Endothelial cell (in vitro differentiated cells): ENCODE measurements at regions not wholly inside any gene's neighbourhood (a gene's known extent, or its start where the extent isn't known, plus 50 kb on each side); places are given as distances from the start of the nearest gene placed in this dataset.

Experiments
- DNase-seq: peaks from one replicate; pipeline ENCODE4 v3.0.0; 2021; ENCODE audit warnings: low spot score
- H3K27ac Mint-ChIP-seq: one replicate; pipeline ENCODE4 v1.8.0; 2021; ENCODE audit warnings: mixed read lengths, inconsistent platforms; ENCODE audit not compliant: unreplicated experiment
- H3K27me3 Mint-ChIP-seq: one replicate; pipeline ENCODE4 v1.8.0; 2021; ENCODE audit warnings: mild to moderate bottlenecking, moderate library complexity, mixed read lengths, inconsistent platforms; ENCODE audit not compliant: unreplicated experiment
- H3K36me3 Mint-ChIP-seq: one replicate; pipeline ENCODE4 v1.8.0; 2021; ENCODE audit warnings: mild to moderate bottlenecking, low read depth, mixed read lengths, inconsistent platforms; ENCODE audit not compliant: unreplicated experiment
- H3K4me1 Mint-ChIP-seq: one replicate; pipeline ENCODE4 v1.8.0; 2021; ENCODE audit warnings: mild to moderate bottlenecking, mixed read lengths, inconsistent platforms; ENCODE audit not compliant: unreplicated experiment
- H3K4me3 Mint-ChIP-seq: one replicate; pipeline ENCODE4 v1.8.0; 2021; ENCODE audit warnings: mild to moderate bottlenecking, mixed read lengths, inconsistent platforms; ENCODE audit not compliant: unreplicated experiment
- H3K9me3 Mint-ChIP-seq: one replicate; pipeline ENCODE4 v1.8.0; 2021; ENCODE audit warnings: mixed read lengths, inconsistent platforms; ENCODE audit not compliant: unreplicated experiment
- CTCF ChIP-seq: fragments of 200-600 bp; sonication (generic); IDR thresholded peaks from one replicate; pipeline ENCODE4 v1.5.0; 2021; ENCODE audit warnings: antibody characterized with exemption; ENCODE audit not compliant: unreplicated experiment

GRCh38 chr16:76883076-76883475 lies 307.9 kb upstream of the MON1B start:
- no peaks in the 10 kb centered on the region for H3K27me3 Mint-ChIP-seq
- H3K27ac Mint-ChIP-seq = no peak overlapping the region
- no peak for TF ChIP-seq CTCF
- H3K36me3 Mint-ChIP-seq = no peaks in the 10 kb centered on the region
- DNase-seq = no peak
- H3K4me1 Mint-ChIP-seq = no peaks in the 10 kb centered on the region
- H3K4me3 Mint-ChIP-seq = no peak overlapping the region
- no peaks in the 10 kb centered on the region for H3K9me3 Mint-ChIP-seq

- TF ChIP-seq CTCF = no peak
- H3K4me3 Mint-ChIP-seq = no peak overlapping the region
- H3K27ac Mint-ChIP-seq = no peak overlapping the region
- H3K4me1 Mint-ChIP-seq = no peaks in the 10 kb centered on the region
- no peaks in the 10 kb centered on the region for H3K36me3 Mint-ChIP-seq
- peaks cover 1% of the 10 kb centered on the region for H3K27me3 Mint-ChIP-seq
- H3K9me3 Mint-ChIP-seq = no peaks in the 10 kb centered on the region
- DNase-seq = no peak
Observed at GRCh38 chr16:76885776-76886537, 305.0 kb upstream of the MON1B start.

DNA sequence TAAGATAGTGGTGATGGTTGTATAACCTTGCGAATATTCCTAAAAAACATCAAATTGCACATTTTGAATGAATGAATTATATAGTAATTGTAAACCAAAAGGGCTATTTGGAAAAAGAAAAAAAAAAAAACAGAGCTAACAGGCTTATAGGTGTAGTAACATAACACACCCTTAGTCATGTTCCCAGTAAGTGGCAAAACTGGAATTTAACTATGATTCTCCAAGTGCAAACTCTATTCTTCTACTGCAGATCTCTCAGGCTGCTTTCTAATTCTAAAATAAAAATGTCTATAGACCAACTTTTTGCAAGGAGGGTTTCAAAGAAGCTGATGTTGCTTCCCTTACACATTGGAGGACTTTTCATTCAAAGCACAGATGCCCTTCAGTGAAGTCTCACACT lies 293.2 kb upstream of the MON1B start:
- Mint-ChIP-seq H3K4me1 (no peaks in the 10 kb centered on the region), H3K4me3 (no peak overlapping the region), H3K9me3 (peaks cover 5% of the 10 kb centered on the region), H3K27ac (no peak overlapping the region), H3K36me3 (no peaks in the 10 kb centered on the region), H3K27me3 (peaks cover 2% of the 10 kb centered on the region)
- DNase-seq = no peak
- TF ChIP-seq CTCF = no peak

GRCh38 chr16:76899767-76900166 lies 291.2 kb upstream of the MON1B start:
- Mint-ChIP-seq H3K4me1 (no peaks in the 10 kb centered on the region), H3K9me3 (peaks cover 5% of the 10 kb centered on the region), H3K4me3 (no peak overlapping the region)

More at GRCh38 chr16:76899767-76900166, 291.2 kb upstream of the MON1B start:
- Mint-ChIP-seq H3K36me3 (no peaks in the 10 kb centered on the region), H3K27ac (no peak overlapping the region), H3K27me3 (peaks cover 2% of the 10 kb centered on the region)
- no peak for TF ChIP-seq CTCF
- DNase-seq = no peak
